Neural cell (in vitro differentiated cells): ENCODE measurements at regions not wholly inside any gene's neighbourhood (a gene's known extent, or its start where the extent isn't known, plus 50 kb on each side); places are given as distances from the start of the nearest gene placed in this dataset.

Source experiments
- H2AFZ ChIP-seq: fragments of 200-600, 300-800 bp; sonication (generic), shearing (Covaris generic); 2 replicates; pipeline ENCODE4 v1.6.0; 2014; ENCODE audit warnings: low read depth, mild to moderate bottlenecking, antibody characterized with exemption, low read length, moderate library complexity
- H3F3A ChIP-seq: fragments of 200-600 bp; shearing (Covaris generic); 2 replicates; pipeline ENCODE4 v1.6.1; 2016; ENCODE audit warnings: mild to moderate bottlenecking, moderate library complexity, mixed read lengths, antibody characterized with exemption, low read length; ENCODE audit not compliant: insufficient read depth, poor library complexity, severe bottlenecking
- H3K27ac ChIP-seq: fragments of 200-600, 300-800 bp; sonication (generic), shearing (Covaris generic); 2 replicates; pipeline ENCODE4 v1.5.1; 2014; ENCODE audit warnings: mild to moderate bottlenecking, low read length, moderate library complexity
- H3K27me3 ChIP-seq: fragments of 300-800, 200-600 bp; sonication (generic), shearing (Covaris generic); 2 replicates; pipeline ENCODE4 v1.6.0; 2014; ENCODE audit warnings: mild to moderate bottlenecking, low read depth, low read length, moderate library complexity; ENCODE audit not compliant: insufficient read depth
- H3K36me3 ChIP-seq: fragments of 300-800, 200-600 bp; sonication (generic), shearing (Covaris generic); 2 replicates; pipeline ENCODE4 v1.5.1; 2014; ENCODE audit warnings: mild to moderate bottlenecking, antibody characterized with exemption, low read length, moderate library complexity; ENCODE audit not compliant: insufficient read depth
- H3K4me2 ChIP-seq: fragments of 300-800, 200-600 bp; sonication (generic), shearing (Covaris generic); 2 replicates; pipeline ENCODE4 v1.6.0; 2014; ENCODE audit warnings: mild to moderate bottlenecking, low read length
- H3K4me3 ChIP-seq: fragments of 300-800, 200-600 bp; sonication (generic), shearing (Covaris generic); 2 replicates; pipeline ENCODE4 v1.5.1; 2014; ENCODE audit warnings: mild to moderate bottlenecking, low read length, moderate library complexity
- H3K79me2 ChIP-seq: fragments of 200-600 bp; shearing (Covaris generic); replicated peaks from 2 replicates; pipeline ENCODE4 v1.6.0; 2014; ENCODE audit warnings: mild to moderate bottlenecking, low read length, moderate library complexity; ENCODE audit not compliant: insufficient read depth
- H3K9ac ChIP-seq: fragments of 300-800, 200-600 bp; sonication (generic), shearing (Covaris generic); 2 replicates; pipeline ENCODE4 v1.6.1; 2016; ENCODE audit warnings: mild to moderate bottlenecking, low read length, mixed read lengths
- H3K9me2 ChIP-seq: fragments of 200-600 bp; shearing (Covaris generic); 2 replicates; pipeline ENCODE4 v1.6.1; 2016; ENCODE audit warnings: mild to moderate bottlenecking, low read length, mixed read lengths; ENCODE audit not compliant: insufficient read depth
- H3K9me3 ChIP-seq: fragments of 200-600, 300-800 bp; sonication (generic), shearing (Covaris generic); 2 replicates; pipeline ENCODE4 v1.6.1; 2016; ENCODE audit warnings: mild to moderate bottlenecking, mixed run types, low read length, moderate library complexity, mixed read lengths
- H4K20me1 ChIP-seq: fragments of 200-600 bp; shearing (Covaris generic); 2 replicates; pipeline ENCODE4 v1.6.1; 2016; ENCODE audit warnings: mild to moderate bottlenecking, mixed run types; ENCODE audit not compliant: insufficient read depth
- CTCF ChIP-seq: fragments of 450-650 bp; IDR thresholded peaks from 2 replicates; pipeline ENCODE4 v1.5.1; 2014; ENCODE audit warnings: antibody characterized with exemption, mild to moderate bottlenecking, moderate library complexity; ENCODE audit not compliant: poor library complexity, severe bottlenecking
- EP300 ChIP-seq: fragments of 450-650 bp; conservative IDR thresholded peaks from 2 replicates; pipeline ENCODE4 v1.6.1; 2014; ENCODE audit warnings: antibody characterized with exemption, mild to moderate bottlenecking, moderate library complexity; ENCODE audit not compliant: poor library complexity, severe bottlenecking
- EZH2 ChIP-seq: fragments of 200-600, 300-800 bp; shearing (Covaris generic), sonication (generic); IDR thresholded peaks from 2 replicates; pipeline ENCODE4 v1.6.1; 2014; ENCODE audit warnings: antibody characterized with exemption, low read length, borderline replicate concordance, mild to moderate bottlenecking; ENCODE audit not compliant: insufficient read depth, poor library complexity, severe bottlenecking
- MXI1 ChIP-seq: fragments of 450-650 bp; conservative IDR thresholded peaks from 2 replicates; pipeline ENCODE4 v1.6.1; 2014; ENCODE audit warnings: antibody characterized with exemption, mild to moderate bottlenecking; ENCODE audit not compliant: poor library complexity, severe bottlenecking
- POLR2AphosphoS5 ChIP-seq: IDR thresholded peaks from 2 replicates; pipeline ENCODE4 v1.6.1; 2012
- RAD21 ChIP-seq: fragments of 450-650 bp; conservative IDR thresholded peaks from 2 replicates; pipeline ENCODE4 v1.6.1; 2014; ENCODE audit warnings: antibody characterized with exemption, mild to moderate bottlenecking, moderate library complexity
- SMC3 ChIP-seq: fragments of 450-650 bp; conservative IDR thresholded peaks from 2 replicates; pipeline ENCODE4 v1.6.1; 2014; ENCODE audit warnings: antibody characterized with exemption, mild to moderate bottlenecking, moderate library complexity; ENCODE audit not compliant: poor library complexity
- TAF1 ChIP-seq: IDR thresholded peaks from 2 replicates; pipeline ENCODE4 v1.6.1; 2012; ENCODE audit warnings: low read depth
- TF ChIP-seq, protein P1 (sequence below): IDR thresholded peaks from 2 replicates; pipeline ENCODE4 v1.6.1; 2012; ENCODE audit warnings: borderline replicate concordance

DNA sequence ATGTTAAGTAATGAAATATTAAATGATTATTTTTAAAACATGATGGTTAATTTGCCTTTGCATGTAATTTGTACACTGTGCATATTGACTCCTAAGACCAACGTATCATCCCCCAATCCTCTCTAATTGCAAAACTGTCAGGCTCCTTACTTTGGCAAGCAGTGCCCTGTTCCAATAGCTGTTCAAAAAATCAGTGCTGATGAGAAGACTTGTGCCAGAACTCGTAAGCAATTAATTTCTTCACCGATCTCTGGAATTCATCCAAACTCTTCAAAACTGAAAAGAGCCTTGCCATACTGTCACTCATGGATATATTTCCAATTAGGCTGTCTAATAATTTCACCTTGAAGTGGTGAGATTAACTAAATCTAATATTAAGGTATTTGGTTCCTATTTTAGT, 493.9 kb upstream of the NDST4 start (continued):
- no peak for TF ChIP-seq RAD21

DNA sequence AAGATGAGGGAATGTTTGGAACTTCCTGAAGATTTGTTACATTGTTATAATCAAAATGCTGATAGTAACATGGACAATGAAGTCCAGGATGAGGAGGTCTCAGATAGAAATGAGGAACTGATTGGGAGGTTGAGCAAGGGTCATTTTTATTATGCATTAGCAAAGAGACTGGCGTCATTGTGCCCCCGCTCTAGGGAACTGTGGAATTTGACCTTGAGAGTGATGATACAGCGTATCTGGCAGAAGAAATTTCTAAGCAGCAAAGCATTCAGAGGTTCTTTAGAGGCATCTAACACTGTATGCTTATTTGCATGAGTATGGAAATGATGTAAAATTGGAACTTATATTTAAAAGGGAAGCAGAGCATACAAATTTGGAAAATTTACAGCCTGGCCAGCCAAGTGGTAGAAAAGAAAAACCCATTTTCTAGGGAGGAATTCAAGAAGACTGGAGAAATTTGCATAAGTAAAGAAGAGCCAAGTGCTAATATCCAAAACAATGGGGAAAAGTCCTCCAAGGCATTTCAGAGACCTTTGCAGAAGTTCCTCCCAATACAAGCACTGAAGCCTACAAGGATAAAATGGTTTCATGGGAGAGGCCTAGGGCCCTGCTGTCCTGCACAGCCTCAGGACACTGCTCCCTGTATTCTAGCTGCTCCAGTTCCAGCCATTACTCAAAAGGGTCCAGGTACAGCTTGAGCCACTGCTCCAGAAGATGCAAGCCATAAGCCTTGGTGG, 483.0 kb upstream of the NDST4 start:
- no peak overlapping the region for H2AFZ ChIP-seq

GRCh38 chr4:115580901-115581300, 467.5 kb upstream of the NDST4 start:
- no peaks in the 10 kb centered on the region for H3K9me2 ChIP-seq
- H2AFZ ChIP-seq = no peak overlapping the region
- no peak overlapping the region for H3K4me3 ChIP-seq
- no peaks in the 10 kb centered on the region for H3K79me2 ChIP-seq
- no peaks in the 10 kb centered on the region for H3K27me3 ChIP-seq
- no peak overlapping the region for H3K9ac ChIP-seq
- no peak overlapping the region for H3K27ac ChIP-seq
- no peaks in the 10 kb centered on the region for H3K9me3 ChIP-seq
- H3K36me3 ChIP-seq = no peaks in the 10 kb centered on the region
- no peak overlapping the region for H3K4me2 ChIP-seq
- no peaks in the 10 kb centered on the region for H3F3A ChIP-seq
- no peaks in the 10 kb centered on the region for H4K20me1 ChIP-seq
- no peak for TF ChIP-seq EP300
- no peak for TF ChIP-seq MXI1
- no peak for TF ChIP-seq POLR2AphosphoS5
- TF ChIP-seq RAD21 = no peak
- no peak for TF ChIP-seq SMC3
- TF ChIP-seq CTCF = no peak
- no peak for TF ChIP-seq EZH2

More for the DNA sequence above, 483.0 kb upstream of the NDST4 start:
- no peaks in the 10 kb centered on the region for H3K79me2 ChIP-seq
- no peaks in the 10 kb centered on the region for H3K27me3 ChIP-seq
- TF ChIP-seq POLR2AphosphoS5 = no peak
- no peak for TF ChIP-seq EZH2
- no peak for TF ChIP-seq CTCF
- no peak for TF ChIP-seq SMC3
- TF ChIP-seq TAF1 = no peak
- TF ChIP-seq MXI1 = no peak
- no peak for TF ChIP-seq RAD21
- TF ChIP-seq EP300 = no peak
- TF ChIP-seq, protein P1, sequence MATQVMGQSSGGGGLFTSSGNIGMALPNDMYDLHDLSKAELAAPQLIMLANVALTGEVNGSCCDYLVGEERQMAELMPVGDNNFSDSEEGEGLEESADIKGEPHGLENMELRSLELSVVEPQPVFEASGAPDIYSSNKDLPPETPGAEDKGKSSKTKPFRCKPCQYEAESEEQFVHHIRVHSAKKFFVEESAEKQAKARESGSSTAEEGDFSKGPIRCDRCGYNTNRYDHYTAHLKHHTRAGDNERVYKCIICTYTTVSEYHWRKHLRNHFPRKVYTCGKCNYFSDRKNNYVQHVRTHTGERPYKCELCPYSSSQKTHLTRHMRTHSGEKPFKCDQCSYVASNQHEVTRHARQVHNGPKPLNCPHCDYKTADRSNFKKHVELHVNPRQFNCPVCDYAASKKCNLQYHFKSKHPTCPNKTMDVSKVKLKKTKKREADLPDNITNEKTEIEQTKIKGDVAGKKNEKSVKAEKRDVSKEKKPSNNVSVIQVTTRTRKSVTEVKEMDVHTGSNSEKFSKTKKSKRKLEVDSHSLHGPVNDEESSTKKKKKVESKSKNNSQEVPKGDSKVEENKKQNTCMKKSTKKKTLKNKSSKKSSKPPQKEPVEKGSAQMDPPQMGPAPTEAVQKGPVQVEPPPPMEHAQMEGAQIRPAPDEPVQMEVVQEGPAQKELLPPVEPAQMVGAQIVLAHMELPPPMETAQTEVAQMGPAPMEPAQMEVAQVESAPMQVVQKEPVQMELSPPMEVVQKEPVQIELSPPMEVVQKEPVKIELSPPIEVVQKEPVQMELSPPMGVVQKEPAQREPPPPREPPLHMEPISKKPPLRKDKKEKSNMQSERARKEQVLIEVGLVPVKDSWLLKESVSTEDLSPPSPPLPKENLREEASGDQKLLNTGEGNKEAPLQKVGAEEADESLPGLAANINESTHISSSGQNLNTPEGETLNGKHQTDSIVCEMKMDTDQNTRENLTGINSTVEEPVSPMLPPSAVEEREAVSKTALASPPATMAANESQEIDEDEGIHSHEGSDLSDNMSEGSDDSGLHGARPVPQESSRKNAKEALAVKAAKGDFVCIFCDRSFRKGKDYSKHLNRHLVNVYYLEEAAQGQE = no peak
- no peaks in the 10 kb centered on the region for H3K9me2 ChIP-seq
- H4K20me1 ChIP-seq = no peaks in the 10 kb centered on the region
- H3K9me3 ChIP-seq = peaks cover 3% of the 10 kb centered on the region
- no peak overlapping the region for H3K27ac ChIP-seq
- no peak overlapping the region for H3K9ac ChIP-seq
- no peak overlapping the region for H3K4me3 ChIP-seq
- H3K4me2 ChIP-seq = no peak overlapping the region
- H3K36me3 ChIP-seq = no peaks in the 10 kb centered on the region
- no peaks in the 10 kb centered on the region for H3F3A ChIP-seq
